Right kidney (tissue), 1 donor: ENCODE measurements at regions not wholly inside any gene's neighbourhood (a gene's known extent, or its start where the extent isn't known, plus 50 kb on each side); places are given as distances from the start of the nearest gene placed in this dataset.
"Not testable (repeated sequence)": the region's sequence is repeated elsewhere in the genome, so short reads cannot be mapped to it uniquely, and the experiment has no call there.

Experiments used
- DNase-seq: peaks from one replicate; pipeline ENCODE4 v3.0.0-alpha.2; 2016

GRCh38 chr7:53413021-53413420 lies 377.6 kb downstream of the POM121L12 start:
- no peak for DNase-seq

DNA sequence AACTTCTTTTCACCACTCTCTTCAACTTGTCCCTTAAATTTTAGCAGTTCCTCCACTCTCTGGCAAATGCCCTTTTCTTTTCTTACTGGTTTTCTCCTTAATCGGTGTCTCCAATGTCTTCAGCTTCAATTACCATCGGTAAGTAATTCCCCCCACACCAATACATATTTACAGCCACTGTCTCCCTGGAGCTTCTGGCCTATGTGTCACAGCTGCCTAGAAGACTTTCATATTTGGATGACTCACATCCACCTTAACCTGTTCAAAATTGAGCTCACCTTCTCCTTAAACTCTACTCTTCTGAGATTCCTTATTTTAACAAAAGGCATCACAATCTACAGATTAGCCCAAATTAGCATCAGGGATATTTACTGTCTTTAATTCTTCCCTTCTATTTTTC lies 380.4 kb downstream of the POM121L12 start:
- DNase-seq, result no peak

GRCh38 chr7:53418834-53419482 lies 383.5 kb downstream of the POM121L12 start:
- peak; percentile 6 for DNase-seq

- DNase-seq, result no peak
These were observed 385.1 kb downstream of the POM121L12 start for GRCh38 chr7:53420550-53420949.

DNA sequence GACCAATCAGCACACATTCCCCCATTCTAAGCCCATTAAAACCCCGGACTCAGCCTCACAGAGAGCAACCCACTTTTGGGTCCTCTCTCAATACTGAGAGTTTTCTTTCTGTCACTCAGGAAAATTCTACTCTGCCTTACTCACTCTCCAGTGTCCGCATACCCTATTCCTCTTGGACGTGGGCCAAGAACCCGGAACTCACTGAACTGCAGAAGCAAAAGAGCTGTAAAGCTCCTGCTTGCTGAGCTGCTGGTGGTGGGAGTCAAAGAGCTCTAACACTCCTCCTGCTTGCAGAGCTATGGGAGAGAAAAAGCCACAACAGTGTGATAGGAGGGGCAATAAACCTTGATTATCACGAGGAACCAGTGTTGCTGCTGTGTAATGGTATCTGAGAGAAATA lies 386.9 kb downstream of the POM121L12 start:
- no peak for DNase-seq

DNA sequence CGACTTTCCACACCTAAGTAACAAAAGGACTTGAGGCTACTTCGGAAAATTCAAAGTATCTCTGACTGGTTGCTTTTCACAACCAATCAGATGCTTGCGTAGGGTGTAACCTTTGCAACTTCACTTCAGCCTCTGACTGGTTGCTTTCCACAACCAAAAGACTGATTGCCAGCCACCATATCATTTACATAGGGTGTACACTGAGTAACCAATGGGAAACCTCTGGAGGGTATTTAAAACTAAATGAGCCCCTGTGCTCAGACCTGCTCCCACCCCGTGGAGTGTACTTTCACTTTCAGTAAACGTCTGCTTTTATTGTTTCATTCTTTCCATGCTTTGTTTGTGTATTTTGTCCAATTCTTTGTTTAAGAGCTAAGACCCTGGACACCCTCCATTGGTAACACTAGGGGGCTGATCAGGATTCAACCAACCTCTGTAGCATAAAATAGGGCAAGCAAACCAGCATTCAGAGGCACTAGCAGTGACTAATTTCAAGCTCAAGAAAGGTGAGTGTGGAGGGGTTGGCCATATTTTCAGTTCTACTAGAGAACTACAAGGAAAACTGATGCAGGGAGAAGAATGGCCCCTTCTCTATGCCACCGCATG lies 390.8 kb downstream of the POM121L12 start:
- DNase-seq, result no peak

GRCh38 chr7:53428045-53428444 lies 392.6 kb downstream of the POM121L12 start:
- no peak for DNase-seq

- no peak for DNase-seq
These were observed 396.5 kb downstream of the POM121L12 start for GRCh38 chr7:53431901-53432300.

DNA sequence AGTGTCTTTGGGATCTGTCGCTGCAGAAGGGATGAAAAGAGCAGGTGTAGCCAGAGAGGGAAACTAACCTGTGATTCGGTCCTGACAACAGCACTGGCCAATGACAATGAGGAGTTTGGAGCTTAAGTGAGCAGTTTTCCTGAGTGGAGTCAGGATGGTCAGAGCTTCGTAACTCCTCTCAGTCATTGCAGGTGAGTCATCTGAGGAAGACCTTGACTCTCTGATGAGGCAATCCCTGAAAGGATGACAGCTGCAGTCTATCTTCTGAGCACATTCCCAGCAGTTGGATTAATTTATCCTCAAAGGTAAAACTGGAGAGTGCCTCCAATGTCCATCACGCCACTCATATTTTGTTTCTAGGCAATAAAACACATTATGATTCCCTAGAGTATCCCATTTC lies 401.9 kb downstream of the POM121L12 start:
- no peak for DNase-seq

DNA sequence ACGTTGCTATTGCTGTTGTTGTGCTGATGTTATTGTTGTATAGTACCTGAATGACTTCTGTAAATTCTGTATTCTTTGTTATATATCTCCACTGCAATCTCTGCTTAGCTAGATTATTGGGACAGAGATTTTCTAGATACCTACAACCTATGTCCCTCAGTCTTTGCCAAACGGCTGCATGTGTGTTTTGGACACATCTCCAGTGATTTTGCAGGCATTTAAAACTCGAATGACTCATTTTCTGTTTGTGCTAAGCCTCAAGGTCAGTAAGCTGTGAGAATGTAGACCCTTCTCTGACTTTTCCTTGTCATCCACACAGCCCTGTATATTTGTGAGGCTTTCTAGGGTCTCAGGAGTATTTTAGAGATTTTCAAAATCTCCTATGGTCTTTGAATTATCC lies 410.7 kb downstream of the POM121L12 start:
- DNase-seq, result no peak

DNA sequence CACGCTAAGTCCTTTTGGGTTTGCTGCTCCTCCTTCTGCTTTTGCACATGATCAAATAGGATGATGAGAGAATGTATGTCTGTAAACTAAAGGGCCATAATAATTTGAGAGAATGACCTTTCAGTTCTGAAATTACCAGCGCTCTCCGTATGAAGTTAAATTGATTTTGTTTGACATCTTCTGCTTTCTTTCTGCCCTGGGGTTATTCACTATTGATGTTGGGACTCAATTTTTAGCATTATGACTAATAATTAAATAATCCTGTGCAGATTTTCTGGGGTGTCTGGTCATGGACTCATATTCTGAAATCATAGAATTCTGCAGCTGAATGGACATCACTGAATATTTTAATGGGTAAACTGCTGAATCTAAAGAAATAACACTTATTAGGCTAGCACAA lies 423.2 kb downstream of the POM121L12 start:
- no peak for DNase-seq

DNA sequence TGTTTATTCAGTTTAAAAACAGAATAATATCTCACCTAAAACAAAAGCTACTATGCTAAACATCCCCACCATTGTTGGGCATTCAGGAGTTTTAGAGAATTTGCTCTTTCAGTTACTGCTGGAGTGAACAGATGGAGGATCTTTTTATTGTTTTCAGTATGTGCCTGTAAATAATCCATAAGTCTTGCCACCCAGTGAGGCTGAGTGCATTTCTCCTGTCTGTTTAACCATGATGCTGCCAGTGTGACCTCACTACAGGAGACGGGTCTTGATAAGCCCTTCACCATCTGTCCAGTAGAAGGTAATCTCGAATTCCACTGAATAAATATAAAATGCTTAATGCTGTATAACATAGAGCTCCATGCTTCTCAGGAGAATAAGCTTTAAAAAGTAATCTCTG lies 430.9 kb downstream of the POM121L12 start:
- no peak for DNase-seq

DNA sequence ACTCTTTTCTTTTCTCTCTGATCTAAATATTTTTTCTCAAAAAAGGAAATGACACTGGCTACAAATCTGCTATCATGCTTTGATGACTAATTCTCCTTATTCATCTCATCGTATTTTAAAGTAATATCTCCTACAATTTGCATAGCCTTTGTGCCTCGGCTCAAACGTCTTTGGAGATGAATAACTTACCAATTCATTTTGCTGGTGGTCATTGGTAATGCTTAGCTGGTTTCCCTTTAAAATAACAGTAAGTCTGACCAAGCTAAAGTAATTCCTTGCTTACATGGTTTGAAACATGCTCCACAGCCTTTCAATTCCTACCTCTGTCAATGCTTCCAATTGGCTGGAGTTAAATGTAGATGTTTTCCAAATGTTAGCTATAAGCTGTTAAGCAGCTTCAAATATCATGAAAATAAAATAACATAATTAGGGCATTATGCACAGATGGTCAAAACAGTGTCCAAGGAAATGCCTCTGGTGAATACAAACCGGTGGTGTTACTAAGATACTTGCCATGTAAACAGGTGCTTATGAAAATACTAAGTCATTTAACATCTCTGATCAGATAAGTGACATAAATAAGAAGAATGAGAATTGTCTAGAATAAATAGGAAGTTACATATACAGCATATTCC lies 435.0 kb downstream of the POM121L12 start:
- DNase-seq, result no peak

DNA sequence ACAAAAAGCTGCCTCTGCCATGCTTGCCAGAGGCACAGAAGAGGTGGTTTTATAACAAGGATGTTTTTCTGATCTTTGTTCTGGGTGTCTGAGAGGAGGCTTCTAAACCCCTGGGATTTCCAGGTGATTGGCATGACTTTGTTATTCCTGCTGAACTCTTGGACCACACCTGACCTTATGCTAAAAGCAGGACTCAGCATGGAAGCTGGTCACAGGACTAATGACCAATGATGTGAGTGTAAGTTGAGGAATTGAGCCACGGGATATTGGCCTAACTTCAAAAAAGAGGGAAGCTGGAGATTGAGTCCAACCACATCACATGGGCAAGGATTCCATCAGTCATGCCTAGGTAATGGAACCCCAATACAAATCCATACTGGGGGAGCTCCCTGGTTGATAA lies 437.9 kb downstream of the POM121L12 start:
- no peak for DNase-seq

DNA sequence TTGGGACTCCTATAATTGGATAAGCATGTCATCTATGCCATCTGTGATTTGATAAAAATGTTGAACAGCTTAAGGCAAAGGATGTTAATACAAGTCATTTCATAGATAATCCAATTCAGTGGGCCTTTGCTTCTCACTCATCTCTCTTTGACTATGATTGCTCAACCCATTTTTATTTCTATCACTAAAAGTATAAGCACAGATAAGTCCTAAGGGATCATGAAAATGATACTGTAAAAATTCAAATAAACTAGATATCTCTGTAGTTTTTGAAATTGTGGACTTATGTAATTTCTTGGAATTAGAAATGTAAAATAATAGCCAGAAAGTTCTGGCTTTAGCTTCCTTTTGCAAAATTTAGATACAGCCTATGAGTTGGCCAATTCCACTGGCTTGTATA lies 440.3 kb downstream of the POM121L12 start:
- no peak for DNase-seq

DNA sequence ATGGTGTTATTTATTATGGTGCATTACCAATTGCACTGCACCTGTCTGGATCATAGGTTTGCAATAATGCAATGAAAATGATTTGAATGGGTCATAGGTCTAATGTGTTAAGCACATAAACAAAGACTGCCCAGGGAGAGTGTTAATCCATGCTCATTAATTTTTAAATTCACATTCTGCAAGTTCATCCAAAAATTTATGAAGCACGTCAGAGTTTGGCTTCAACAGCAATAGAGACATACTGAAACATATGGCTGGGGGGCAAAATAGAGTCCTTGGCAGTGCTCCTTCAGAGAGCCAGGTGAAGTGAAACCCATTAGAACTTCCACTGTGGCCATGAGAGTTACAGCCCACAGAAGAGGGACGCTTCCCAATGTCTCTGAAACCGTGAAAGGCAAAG lies 441.1 kb downstream of the POM121L12 start:
- no peak for DNase-seq

- no peak for DNase-seq
These were observed 449.9 kb downstream of the POM121L12 start for GRCh38 chr7:53485354-53485753.

GRCh38 chr7:53491051-53491450 lies 455.6 kb downstream of the POM121L12 start:
- DNase-seq, result no peak

GRCh38 chr7:53495181-53495580 lies 459.7 kb downstream of the POM121L12 start:
- DNase-seq, result not testable (repeated sequence)

DNA sequence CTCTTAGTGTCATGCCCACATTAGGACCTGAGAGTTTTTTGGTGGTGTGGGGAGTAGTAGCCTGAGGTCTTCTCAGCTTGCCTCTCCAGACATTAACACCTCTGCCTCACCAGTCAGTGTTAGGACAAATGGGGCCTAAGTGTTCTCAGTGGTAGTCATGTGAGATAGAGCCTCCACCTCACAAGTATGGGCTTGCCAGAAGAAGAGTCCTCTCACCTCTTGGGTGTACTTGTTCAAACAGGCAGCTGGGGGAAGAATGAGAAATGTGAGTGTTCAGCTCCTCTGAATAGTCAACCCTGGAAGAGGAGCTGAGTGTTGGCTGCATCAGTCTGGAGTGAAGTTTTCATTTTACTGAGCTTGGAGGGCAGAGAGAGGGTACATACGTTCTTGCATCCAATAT lies 464.6 kb downstream of the POM121L12 start:
- DNase-seq, result no peak

DNA sequence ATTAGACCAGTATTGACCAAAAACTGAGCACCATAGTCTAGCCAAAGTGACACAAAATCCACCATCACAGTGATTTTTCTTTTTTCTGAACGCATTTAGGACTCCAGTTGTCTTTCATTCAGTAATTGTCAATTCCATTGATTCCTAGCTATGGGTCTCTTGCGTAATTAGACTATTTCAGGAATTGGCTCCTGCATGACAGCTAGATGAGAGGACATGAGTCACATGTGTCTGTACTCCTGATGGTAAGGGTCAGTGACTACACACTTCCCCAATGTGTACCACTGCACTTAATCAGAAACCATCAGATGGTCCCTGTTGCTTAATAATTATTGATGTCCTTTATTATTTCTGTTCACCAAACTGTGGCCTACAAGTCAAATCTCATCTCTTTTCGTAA lies 469.5 kb downstream of the POM121L12 start:
- DNase-seq, result no peak

- DNase-seq, result no peak
These were observed 482.9 kb downstream of the POM121L12 start for GRCh38 chr7:53518319-53518718.

- DNase-seq, result no peak
These were observed 485.4 kb downstream of the POM121L12 start for GRCh38 chr7:53520841-53521240.

DNA sequence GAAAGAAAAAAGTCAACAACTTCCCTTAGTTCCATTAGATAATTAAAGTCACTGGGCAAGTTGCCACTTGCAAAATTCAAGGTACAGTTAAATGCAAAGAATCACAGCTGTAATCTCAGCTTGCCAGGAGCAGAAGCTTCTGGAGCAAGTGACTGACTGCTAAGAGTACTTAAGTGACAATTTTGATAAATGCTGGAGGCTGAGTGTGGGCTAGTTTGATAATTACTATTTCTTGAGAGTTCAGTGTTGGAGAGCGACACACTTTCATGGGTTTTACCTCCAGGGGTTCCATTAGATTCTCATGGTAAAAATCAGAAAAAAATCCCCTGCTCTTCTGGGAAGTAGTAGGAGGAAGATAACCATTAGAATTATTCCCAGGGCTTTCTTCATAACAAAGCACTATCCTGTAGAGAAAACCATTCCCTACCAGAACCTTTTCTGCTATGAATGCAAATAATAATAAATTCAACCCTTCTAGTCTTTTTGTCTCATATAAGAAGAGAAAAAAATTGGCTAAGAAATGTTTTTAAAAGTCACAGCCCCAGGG lies 486.3 kb downstream of the POM121L12 start:
- DNase-seq, result no peak
